GM12878 (cell line): ENCODE measurements at regions not wholly inside any gene's neighbourhood (a gene's known extent, or its start where the extent isn't known, plus 50 kb on each side); places are given as distances from the start of the nearest gene placed in this dataset.

Experiments used
- ATAC-seq: fragments of 200-7000 bp; cut with Tn5 transposase; 3 replicates; pipeline ENCODE4 v1.9.1; 2020; ENCODE audit warnings: mild to moderate bottlenecking, moderate library complexity
- BruUV-seq: library from RNA; stranded (reverse); fragments of 400-500 nt; replicated peaks from 2 replicates; lab custom pipeline; 2021; lab: Mats Ljungman, UMichigan
- CTCF ChIA-PET: fragments of 300-600 bp; sonication (Branson Sonifier 250); formaldehyde crosslinking; extraction: SDS; loops from one replicate; lab custom pipeline; 2021; ENCODE audit warnings: inconsistent platforms; lab: Yijun Ruan, JAX
- POLR2A ChIA-PET: fragments of 350-600 bp; formaldehyde crosslinking; extraction: SDS; loops from one replicate; lab custom pipeline; 2021; ENCODE audit warnings: inconsistent platforms; lab: Charles Lee
- RAD21 ChIA-PET: fragments of 300-600 bp; sonication (Branson Sonifier 250); formaldehyde crosslinking; loops from one replicate; lab custom pipeline; 2023; ENCODE audit warnings: antibody characterized with exemption; ENCODE audit not compliant: unreplicated experiment; lab: Charles Lee
- SMC1A ChIA-PET: fragments of 300-600 bp; sonication (Branson Sonifier 250); formaldehyde crosslinking; loops from one replicate; lab custom pipeline; 2023; ENCODE audit not compliant: unreplicated experiment, uncharacterized antibody; lab: Charles Lee
- DNase-seq: peaks from one replicate; pipeline ENCODE4 v3.0.0-alpha.2; 2011; ENCODE audit warnings: low read depth, low spot score
- FAIRE-seq: peaks from 3 replicates; lab custom pipeline; 2011; peaks lifted over from hg19 to GRCh38; lab: Jason Lieb, UNC
- H2AFZ ChIP-seq: 2 replicates; pipeline ENCODE4 v1.6.0; 2011; ENCODE audit warnings: low read depth, low read length, control low read depth; ENCODE audit not compliant: control insufficient read depth
- H3K27ac ChIP-seq: 2 replicates; pipeline ENCODE4 v1.5.1; 2011; ENCODE audit warnings: control low read depth; ENCODE audit not compliant: control insufficient read depth, insufficient read depth
- H3K27me3 ChIP-seq, 2 experiments: replicated peaks in 1 of 2; 2 replicates each; pipeline versions ENCODE4 v1.6.0 to v1.6.1; 2011; ENCODE audit warnings: low read length in 1 of 2; ENCODE audit not compliant: control insufficient read depth in 2 of 2, insufficient read depth in 2 of 2
- H3K36me3 ChIP-seq, 2 experiments: 2 replicates each; pipeline ENCODE4 v1.5.1; 2011; ENCODE audit warnings: low read length in 1 of 2; ENCODE audit not compliant: control insufficient read depth in 2 of 2, insufficient read depth in 2 of 2
- H3K4me1 ChIP-seq: 2 replicates; pipeline ENCODE4 v1.6.1; 2011; ENCODE audit warnings: mild to moderate bottlenecking, low read length, moderate library complexity, mixed read lengths; ENCODE audit not compliant: control insufficient read depth, insufficient read depth
- H3K4me2 ChIP-seq: 2 replicates; pipeline ENCODE4 v1.6.0; 2011; ENCODE audit warnings: control low read depth; ENCODE audit not compliant: control insufficient read depth, insufficient read depth
- H3K4me3 ChIP-seq: fragments of 200-600 bp; sonication (generic); 2 replicates; pipeline ENCODE4 v1.5.1; 2016
- H3K79me2 ChIP-seq: 2 replicates; pipeline ENCODE4 v1.6.0; 2011; ENCODE audit warnings: low read length; ENCODE audit not compliant: control insufficient read depth, insufficient read depth
- H3K9ac ChIP-seq: 2 replicates; pipeline ENCODE4 v1.8.0; 2011; ENCODE audit warnings: low read length, control low read depth, mixed read lengths; ENCODE audit not compliant: control insufficient read depth, insufficient read depth
- H3K9me3 ChIP-seq: replicated peaks from 3 replicates; pipeline ENCODE4 v1.5.1; 2011; ENCODE audit warnings: mild to moderate bottlenecking, low read length; ENCODE audit not compliant: control insufficient read depth, insufficient read depth
- H4K20me1 ChIP-seq: 2 replicates; pipeline ENCODE4 v1.6.0; 2011; ENCODE audit not compliant: control insufficient read depth, insufficient read depth
- BHLHE40 ChIP-seq, 2 experiments: fragments of 450-650 bp in 1 of 2; IDR thresholded peaks; 2 replicates each; pipeline ENCODE4 v1.6.1; 2011 to 2017; ENCODE audit warnings: low read depth in 2 of 2, borderline replicate concordance in 1 of 2, improper control_type of control experiment in 1 of 2, low read length in 1 of 2, mild to moderate bottlenecking in 1 of 2
- EED ChIP-seq: sonication (generic); IDR thresholded peaks from 2 replicates; pipeline ENCODE4 v1.6.1; 2016; ENCODE audit warnings: antibody characterized with exemption, low read depth
- HDGF ChIP-seq: fragments of 450-650 bp; IDR thresholded peaks from 2 replicates; pipeline ENCODE4 v1.6.1; 2016; ENCODE audit warnings: antibody characterized with exemption
- PML ChIP-seq: IDR thresholded peaks from 2 replicates; pipeline ENCODE4 v1.6.1; 2012; ENCODE audit warnings: low read length, inconsistent platforms
- POU2F2 ChIP-seq: IDR thresholded peaks from 3 replicates; pipeline ENCODE4 v1.6.1; 2011; ENCODE audit warnings: low read depth, mild to moderate bottlenecking, low read length, borderline replicate concordance
- SREBF2 ChIP-seq: IDR thresholded peaks from 2 replicates; pipeline ENCODE4 v1.6.1; 2012; ENCODE audit warnings: mild to moderate bottlenecking, low read length
- WRNIP1 ChIP-seq: IDR thresholded peaks from 2 replicates; pipeline ENCODE4 v1.6.1; 2011; ENCODE audit warnings: low read depth, low read length, improper control_type of control experiment, borderline replicate concordance
- WGBS: methylation state at CpG from one replicate; pipeline ENCODE4 v1.1.6; 2016; ENCODE audit warnings: low lambda C conversion rate; ENCODE audit not compliant: insufficient replicate concordance, insufficient coverage; ENCODE audit errors: missing lambda C conversion rate; 5-methylcytosine and 5-hydroxymethylcytosine counted together
- in situ Hi-C: fragments of 300-500 bp; cut with MboI; formaldehyde crosslinking; loops from 9 replicates; pipeline ENCODE4 v1.14.3; 2018; ENCODE audit warnings: mixed read lengths
- intact Hi-C: fragments of 100-400 bp; cut with micrococcal nuclease; formaldehyde crosslinking; loops from one replicate; pipeline ENCODE4 v1.14.2; 2022; ENCODE audit not compliant: unreplicated experiment
- TF ChIP-seq, protein P1 (sequence below): fragments of 450-650 bp; IDR thresholded peaks from 2 replicates; pipeline ENCODE4 v1.6.1; 2017; ENCODE audit warnings: mild to moderate bottlenecking, moderate library complexity
- TF ChIP-seq, protein P2 (sequence below): IDR thresholded peaks from 2 replicates; pipeline ENCODE4 v1.6.1; 2011; ENCODE audit warnings: borderline replicate concordance, low read depth, mild to moderate bottlenecking, moderate library complexity, mixed read lengths, low read length; ENCODE audit not compliant: insufficient read depth; ENCODE audit errors: extremely low read length
- TF ChIP-seq, protein P3 (sequence below): IDR thresholded peaks from 2 replicates; pipeline ENCODE4 v1.6.1; 2012; ENCODE audit warnings: low read depth, low read length, improper control_type of control experiment
- TF ChIP-seq, protein P4 (sequence below): fragments of 450-650 bp; formaldehyde crosslinking; IDR thresholded peaks from 2 replicates; pipeline ENCODE4 v1.4.0; 2020; ENCODE audit warnings: mild to moderate bottlenecking, moderate library complexity

DNA sequence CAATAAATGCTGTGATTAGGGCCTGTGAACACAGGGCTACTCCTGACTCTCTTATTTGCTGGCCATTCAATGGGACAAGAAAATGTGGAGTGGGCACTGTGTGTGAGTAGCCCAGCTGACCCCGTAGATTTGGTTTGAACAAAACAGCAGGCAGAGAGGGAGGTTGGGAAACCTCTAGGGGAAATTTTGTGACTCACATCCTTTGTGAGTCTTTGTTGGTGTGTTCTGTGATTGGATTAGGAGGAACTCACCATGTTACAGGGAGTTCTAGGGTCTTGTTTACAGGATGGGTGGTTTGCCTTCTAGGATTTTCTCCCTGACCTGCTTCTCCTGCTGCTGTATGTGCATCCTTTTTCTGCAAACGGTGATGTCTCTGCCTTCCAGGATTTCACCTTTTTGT is 128.3 kb upstream of the MKI67 start:
- FAIRE-seq: no peak
- TF ChIP-seq SREBF2: no peak
- TF ChIP-seq POU2F2: no peak
- TF ChIP-seq PML: no peak
- TF ChIP-seq, protein P1, sequence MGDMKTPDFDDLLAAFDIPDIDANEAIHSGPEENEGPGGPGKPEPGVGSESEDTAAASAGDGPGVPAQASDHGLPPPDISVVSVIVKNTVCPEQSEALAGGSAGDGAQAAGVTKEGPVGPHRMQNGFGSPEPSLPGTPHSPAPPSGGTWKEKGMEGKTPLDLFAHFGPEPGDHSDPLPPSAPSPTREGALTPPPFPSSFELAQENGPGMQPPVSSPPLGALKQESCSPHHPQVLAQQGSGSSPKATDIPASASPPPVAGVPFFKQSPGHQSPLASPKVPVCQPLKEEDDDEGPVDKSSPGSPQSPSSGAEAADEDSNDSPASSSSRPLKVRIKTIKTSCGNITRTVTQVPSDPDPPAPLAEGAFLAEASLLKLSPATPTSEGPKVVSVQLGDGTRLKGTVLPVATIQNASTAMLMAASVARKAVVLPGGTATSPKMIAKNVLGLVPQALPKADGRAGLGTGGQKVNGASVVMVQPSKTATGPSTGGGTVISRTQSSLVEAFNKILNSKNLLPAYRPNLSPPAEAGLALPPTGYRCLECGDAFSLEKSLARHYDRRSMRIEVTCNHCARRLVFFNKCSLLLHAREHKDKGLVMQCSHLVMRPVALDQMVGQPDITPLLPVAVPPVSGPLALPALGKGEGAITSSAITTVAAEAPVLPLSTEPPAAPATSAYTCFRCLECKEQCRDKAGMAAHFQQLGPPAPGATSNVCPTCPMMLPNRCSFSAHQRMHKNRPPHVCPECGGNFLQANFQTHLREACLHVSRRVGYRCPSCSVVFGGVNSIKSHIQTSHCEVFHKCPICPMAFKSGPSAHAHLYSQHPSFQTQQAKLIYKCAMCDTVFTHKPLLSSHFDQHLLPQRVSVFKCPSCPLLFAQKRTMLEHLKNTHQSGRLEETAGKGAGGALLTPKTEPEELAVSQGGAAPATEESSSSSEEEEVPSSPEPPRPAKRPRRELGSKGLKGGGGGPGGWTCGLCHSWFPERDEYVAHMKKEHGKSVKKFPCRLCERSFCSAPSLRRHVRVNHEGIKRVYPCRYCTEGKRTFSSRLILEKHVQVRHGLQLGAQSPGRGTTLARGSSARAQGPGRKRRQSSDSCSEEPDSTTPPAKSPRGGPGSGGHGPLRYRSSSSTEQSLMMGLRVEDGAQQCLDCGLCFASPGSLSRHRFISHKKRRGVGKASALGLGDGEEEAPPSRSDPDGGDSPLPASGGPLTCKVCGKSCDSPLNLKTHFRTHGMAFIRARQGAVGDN: no peak
- TF ChIP-seq BHLHE40 (IDR thresholded peaks at IDR 0.05; ENCODE audit: borderline replicate concordance in 1 of 2, low read depth in 2 of 2, low read length in 1 of 2): no peak
- TF ChIP-seq, protein P2, sequence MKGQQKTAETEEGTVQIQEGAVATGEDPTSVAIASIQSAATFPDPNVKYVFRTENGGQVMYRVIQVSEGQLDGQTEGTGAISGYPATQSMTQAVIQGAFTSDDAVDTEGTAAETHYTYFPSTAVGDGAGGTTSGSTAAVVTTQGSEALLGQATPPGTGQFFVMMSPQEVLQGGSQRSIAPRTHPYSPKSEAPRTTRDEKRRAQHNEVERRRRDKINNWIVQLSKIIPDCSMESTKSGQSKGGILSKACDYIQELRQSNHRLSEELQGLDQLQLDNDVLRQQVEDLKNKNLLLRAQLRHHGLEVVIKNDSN: no peak
- no peak for TF ChIP-seq WRNIP1
- no peak for TF ChIP-seq EED
- TF ChIP-seq HDGF: no peak
- TF ChIP-seq, protein P3, sequence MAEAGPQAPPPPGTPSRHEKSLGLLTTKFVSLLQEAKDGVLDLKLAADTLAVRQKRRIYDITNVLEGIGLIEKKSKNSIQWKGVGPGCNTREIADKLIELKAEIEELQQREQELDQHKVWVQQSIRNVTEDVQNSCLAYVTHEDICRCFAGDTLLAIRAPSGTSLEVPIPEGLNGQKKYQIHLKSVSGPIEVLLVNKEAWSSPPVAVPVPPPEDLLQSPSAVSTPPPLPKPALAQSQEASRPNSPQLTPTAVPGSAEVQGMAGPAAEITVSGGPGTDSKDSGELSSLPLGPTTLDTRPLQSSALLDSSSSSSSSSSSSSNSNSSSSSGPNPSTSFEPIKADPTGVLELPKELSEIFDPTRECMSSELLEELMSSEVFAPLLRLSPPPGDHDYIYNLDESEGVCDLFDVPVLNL: no peak
- TF ChIP-seq, protein P4, sequence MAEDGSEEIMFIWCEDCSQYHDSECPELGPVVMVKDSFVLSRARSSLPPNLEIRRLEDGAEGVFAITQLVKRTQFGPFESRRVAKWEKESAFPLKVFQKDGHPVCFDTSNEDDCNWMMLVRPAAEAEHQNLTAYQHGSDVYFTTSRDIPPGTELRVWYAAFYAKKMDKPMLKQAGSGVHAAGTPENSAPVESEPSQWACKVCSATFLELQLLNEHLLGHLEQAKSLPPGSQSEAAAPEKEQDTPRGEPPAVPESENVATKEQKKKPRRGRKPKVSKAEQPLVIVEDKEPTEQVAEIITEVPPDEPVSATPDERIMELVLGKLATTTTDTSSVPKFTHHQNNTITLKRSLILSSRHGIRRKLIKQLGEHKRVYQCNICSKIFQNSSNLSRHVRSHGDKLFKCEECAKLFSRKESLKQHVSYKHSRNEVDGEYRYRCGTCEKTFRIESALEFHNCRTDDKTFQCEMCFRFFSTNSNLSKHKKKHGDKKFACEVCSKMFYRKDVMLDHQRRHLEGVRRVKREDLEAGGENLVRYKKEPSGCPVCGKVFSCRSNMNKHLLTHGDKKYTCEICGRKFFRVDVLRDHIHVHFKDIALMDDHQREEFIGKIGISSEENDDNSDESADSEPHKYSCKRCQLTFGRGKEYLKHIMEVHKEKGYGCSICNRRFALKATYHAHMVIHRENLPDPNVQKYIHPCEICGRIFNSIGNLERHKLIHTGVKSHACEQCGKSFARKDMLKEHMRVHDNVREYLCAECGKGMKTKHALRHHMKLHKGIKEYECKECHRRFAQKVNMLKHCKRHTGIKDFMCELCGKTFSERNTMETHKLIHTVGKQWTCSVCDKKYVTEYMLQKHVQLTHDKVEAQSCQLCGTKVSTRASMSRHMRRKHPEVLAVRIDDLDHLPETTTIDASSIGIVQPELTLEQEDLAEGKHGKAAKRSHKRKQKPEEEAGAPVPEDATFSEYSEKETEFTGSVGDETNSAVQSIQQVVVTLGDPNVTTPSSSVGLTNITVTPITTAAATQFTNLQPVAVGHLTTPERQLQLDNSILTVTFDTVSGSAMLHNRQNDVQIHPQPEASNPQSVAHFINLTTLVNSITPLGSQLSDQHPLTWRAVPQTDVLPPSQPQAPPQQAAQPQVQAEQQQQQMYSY: no peak
- H3K27ac ChIP-seq: no peak overlapping the region
- H3K9ac ChIP-seq: no peak overlapping the region
- no peaks in the 10 kb centered on the region for H3K9me3 ChIP-seq
- ATAC-seq: no peak
- H3K4me1 ChIP-seq: no peaks in the 10 kb centered on the region
- ChIA-PET CTCF (no interaction called here), SMC1A (interaction anchor here (1.0 kb wide), 1 partner anchor 9 kb away, joined by 3 read pairs; no protein-coding TSS in a partner anchor), RAD21 (no interaction called here), POLR2A (no interaction called here)
- H2AFZ ChIP-seq: no peak overlapping the region
- BruUV-seq: no TSS peak
- intact Hi-C loops (no loop called here), in situ Hi-C loops (no loop called here)
- no peaks in the 10 kb centered on the region for H4K20me1 ChIP-seq
- H3K27me3 ChIP-seq: no peaks in the 10 kb centered on the region
- H3K36me3 ChIP-seq: no peaks in the 10 kb centered on the region
- H3K4me2 ChIP-seq: no peak overlapping the region
- WGBS: 6% methylated on average over 2 of the region's 2 CpGs
- no peaks in the 10 kb centered on the region for H3K79me2 ChIP-seq
- DNase-seq: no peak
- H3K4me3 ChIP-seq: no peak overlapping the region
